ENCODE measurements at regions not wholly inside any gene's neighbourhood (a gene's known extent, or its start where the extent isn't known, plus 50 kb on each side); places are given as distances from the start of the nearest gene placed in this dataset.

DNA sequence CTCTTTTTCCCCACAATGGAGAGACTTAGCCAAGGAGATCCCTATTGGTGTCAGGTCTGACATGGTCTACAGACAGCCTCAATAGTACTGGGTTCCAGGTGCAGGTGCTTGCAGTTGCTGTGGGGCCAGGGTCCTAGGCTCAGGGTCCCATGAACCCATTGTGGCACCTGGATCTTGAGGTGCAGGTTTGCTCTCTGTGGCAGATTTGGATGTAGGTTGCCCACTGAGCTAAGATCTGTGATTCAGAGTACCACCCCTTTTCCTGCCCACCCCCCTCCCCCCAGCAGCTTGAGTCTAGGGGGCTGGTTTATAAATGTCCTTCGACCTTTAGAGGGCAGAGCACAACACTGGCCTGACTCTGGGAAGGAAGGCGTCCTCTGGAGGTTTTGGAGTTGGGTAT lies 147.0 kb downstream of the APIP start:
- TF ChIP-seq, protein P1, sequence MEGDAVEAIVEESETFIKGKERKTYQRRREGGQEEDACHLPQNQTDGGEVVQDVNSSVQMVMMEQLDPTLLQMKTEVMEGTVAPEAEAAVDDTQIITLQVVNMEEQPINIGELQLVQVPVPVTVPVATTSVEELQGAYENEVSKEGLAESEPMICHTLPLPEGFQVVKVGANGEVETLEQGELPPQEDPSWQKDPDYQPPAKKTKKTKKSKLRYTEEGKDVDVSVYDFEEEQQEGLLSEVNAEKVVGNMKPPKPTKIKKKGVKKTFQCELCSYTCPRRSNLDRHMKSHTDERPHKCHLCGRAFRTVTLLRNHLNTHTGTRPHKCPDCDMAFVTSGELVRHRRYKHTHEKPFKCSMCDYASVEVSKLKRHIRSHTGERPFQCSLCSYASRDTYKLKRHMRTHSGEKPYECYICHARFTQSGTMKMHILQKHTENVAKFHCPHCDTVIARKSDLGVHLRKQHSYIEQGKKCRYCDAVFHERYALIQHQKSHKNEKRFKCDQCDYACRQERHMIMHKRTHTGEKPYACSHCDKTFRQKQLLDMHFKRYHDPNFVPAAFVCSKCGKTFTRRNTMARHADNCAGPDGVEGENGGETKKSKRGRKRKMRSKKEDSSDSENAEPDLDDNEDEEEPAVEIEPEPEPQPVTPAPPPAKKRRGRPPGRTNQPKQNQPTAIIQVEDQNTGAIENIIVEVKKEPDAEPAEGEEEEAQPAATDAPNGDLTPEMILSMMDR (conservative IDR thresholded peaks at IDR 0.05 in 1 of 2, IDR thresholded peaks at IDR 0.05 in 1 of 2; ENCODE audit: extremely low read depth in 1 of 2, insufficient read depth in 1 of 2, low read depth in 1 of 2, low read length in 2 of 2): no peak
- no peak for TF ChIP-seq EZH2 (IDR thresholded peaks at IDR 0.05; ENCODE audit: borderline replicate concordance, low read length)
